ENCODE measurements at regions not wholly inside any gene's neighbourhood (a gene's known extent, or its start where the extent isn't known, plus 50 kb on each side); places are given as distances from the start of the nearest gene placed in this dataset.

- no peak overlapping the region for H2BK5ac ChIP-seq (ENCODE audit: insufficient read length, low read length)
- no peaks in the 10 kb centered on the region for H3K27me3 ChIP-seq (ENCODE audit: insufficient read depth, low read length)
- no peak for TF ChIP-seq CTCF (conservative IDR thresholded peaks at IDR 0.05)
- no peaks in the 10 kb centered on the region for H3K4me1 ChIP-seq (ENCODE audit: insufficient read depth, low read length)
- H3K23ac ChIP-seq (ENCODE audit: insufficient read length, low read depth, low read length), result no peak overlapping the region
- no peak overlapping the region for H3K56ac ChIP-seq (ENCODE audit: insufficient read length, low read depth, low read length)
- no peak for DNase-seq
- no peak overlapping the region for H3K14ac ChIP-seq (ENCODE audit: insufficient read depth, low read length)
- H3K4ac ChIP-seq (ENCODE audit: low read depth, low read length), result no peak overlapping the region
- H4K91ac ChIP-seq (ENCODE audit: insufficient read length, low read depth, low read length), result no peak overlapping the region
- no peak overlapping the region for H2AFZ ChIP-seq (ENCODE audit: low read length)
- no peaks in the 10 kb centered on the region for H3K79me2 ChIP-seq (ENCODE audit: insufficient read depth, low read length)
- H4K5ac ChIP-seq (ENCODE audit: insufficient read length, low read depth, low read length), result no peak overlapping the region
- H2BK120ac ChIP-seq (ENCODE audit: low read depth, low read length, poor library complexity, severe bottlenecking), result no peak overlapping the region
- H3K18ac ChIP-seq (ENCODE audit: insufficient read length, low read depth, low read length), result no peak overlapping the region
- Mint-ChIP-seq H3K36me3 (ENCODE audit: insufficient read depth in 1 of 3, low read depth in 3 of 3) (no peaks in the 10 kb centered on the region), H3K9me3 (no peaks in the 10 kb centered on the region), H3K27ac (no peak overlapping the region), H3K27me3 (ENCODE audit: low read depth) (peaks cover 3% of the 10 kb centered on the region), H3K4me1 (peaks cover 0 to 7% of the 10 kb centered on the region in 2 experiments; a peak in 2 of 4 replicates), H3K4me3 (no peak overlapping the region)
- no CpG with 5 or more reads among the region's 10 CpGs for WGBS (ENCODE audit: extremely low coverage, insufficient read length, low lambda C conversion rate)
- no peak overlapping the region for H3K9ac ChIP-seq (ENCODE audit: extremely low read depth, insufficient read length, low read length)
- H2BK20ac ChIP-seq (ENCODE audit: low read depth, low read length, poor library complexity, severe bottlenecking), result no peak overlapping the region
- H2BK15ac ChIP-seq (ENCODE audit: low read depth, low read length), result no peak overlapping the region
- no peaks in the 10 kb centered on the region for H3K9me3 ChIP-seq (ENCODE audit: control insufficient read depth, low read depth, low read length)
- H2AK5ac ChIP-seq (ENCODE audit: insufficient read length, low read length), result no peak overlapping the region
- H3K79me1 ChIP-seq (ENCODE audit: insufficient read depth, low read depth, low read length, poor library complexity, severe bottlenecking), result no peaks in the 10 kb centered on the region
- no peak overlapping the region for H3K4me2 ChIP-seq (ENCODE audit: insufficient read depth, insufficient read length, low read length)
- H4K20me1 ChIP-seq (ENCODE audit: control insufficient read depth, insufficient read depth, insufficient read length), result no peaks in the 10 kb centered on the region
- no peak overlapping the region for H2BK12ac ChIP-seq (ENCODE audit: insufficient read length, low read depth, low read length)
- no peak overlapping the region for H4K8ac ChIP-seq (replicated peaks; ENCODE audit: insufficient read length, low read depth, low read length)
- H3T11ph ChIP-seq (ENCODE audit: low read length), result no peak overlapping the region
- H3K27ac ChIP-seq (ENCODE audit: insufficient read length, low read depth, low read length), result no peak overlapping the region
- H3K23me2 ChIP-seq (ENCODE audit: insufficient read length, low read depth, low read length, poor library complexity, severe bottlenecking), result peaks cover 3% of the 10 kb centered on the region
Observed at GRCh38 chr13:111646456-111646855, 326.0 kb downstream of the TEX29 start.
